ENCODE measurements at regions not wholly inside any gene's neighbourhood (a gene's known extent, or its start where the extent isn't known, plus 50 kb on each side); places are given as distances from the start of the nearest gene placed in this dataset.

- TF ChIP-seq GATA2 (IDR thresholded peaks at IDR 0.05; ENCODE audit: low read depth, low read length) (no peak), GATA3 (IDR thresholded peaks at IDR 0.05; ENCODE audit: low read depth, low read length) (no peak)
Measured at GRCh38 chr7:155963356-155963755, 151.1 kb upstream of the SHH start.

All from SH-SY5Y (cell line).